ENCODE measurements at regions not wholly inside any gene's neighbourhood (a gene's known extent, or its start where the extent isn't known, plus 50 kb on each side); places are given as distances from the start of the nearest gene placed in this dataset.

- no peak for TF ChIP-seq CTCF (IDR thresholded peaks at IDR 0.05; ENCODE audit: borderline replicate concordance, extremely low read depth, low read length, poor library complexity, severe bottlenecking)
- DNase-seq, result no peak
- H3K27ac ChIP-seq (ENCODE audit: low read length), result no peak overlapping the region
- no peaks in the 10 kb centered on the region for H3K27me3 ChIP-seq (ENCODE audit: insufficient read depth, low read length, poor library complexity)
- H3K36me3 ChIP-seq (ENCODE audit: insufficient read depth, low read length), result no peaks in the 10 kb centered on the region
- no peak overlapping the region for H3K9ac ChIP-seq (ENCODE audit: low read depth, low read length)
- H3K79me2 ChIP-seq (ENCODE audit: insufficient read depth, low read length), result no peaks in the 10 kb centered on the region
- 0 out of 2 replicates have a peak, but pooled peaks cover 4% of the 10 kb centered on the region for H3K4me1 ChIP-seq (ENCODE audit: insufficient read depth, low read length)
- H3K9me3 ChIP-seq (ENCODE audit: insufficient read depth, low read length, severe bottlenecking), result no peaks in the 10 kb centered on the region
- H3K4me3 ChIP-seq (ENCODE audit: low read depth in 1 of 2, low read length in 2 of 2), result no peak overlapping the region
- ATAC-seq (ENCODE audit: insufficient read depth, low read depth), result no peak
- no peaks in the 10 kb centered on the region for H4K20me1 ChIP-seq (ENCODE audit: insufficient read depth, low read length)
- no peak overlapping the region for H2AFZ ChIP-seq (ENCODE audit: low read depth, low read length)
- no peak overlapping the region for H3K4me2 ChIP-seq (ENCODE audit: insufficient read depth, low read length)
Observed at GRCh38 chr9:82880336-82881050, 182.4 kb downstream of the RASEF start.

- H3K4me3 ChIP-seq (ENCODE audit: low read depth in 1 of 2, low read length in 2 of 2), result no peak overlapping the region
- H3K9me3 ChIP-seq (ENCODE audit: insufficient read depth, low read length, severe bottlenecking), result no peaks in the 10 kb centered on the region
- TF ChIP-seq CTCF (IDR thresholded peaks at IDR 0.05; ENCODE audit: borderline replicate concordance, extremely low read depth, low read length, poor library complexity, severe bottlenecking), result no peak
- TF ChIP-seq EZH2 (IDR thresholded peaks at IDR 0.05; ENCODE audit: borderline replicate concordance, low read depth, low read length, severe bottlenecking), result no peak
- H3K36me3 ChIP-seq (ENCODE audit: insufficient read depth, low read length), result no peaks in the 10 kb centered on the region
- DNase-seq, result no peak
- no peaks in the 10 kb centered on the region for H3K79me2 ChIP-seq (ENCODE audit: insufficient read depth, low read length)
- no peak overlapping the region for H2AFZ ChIP-seq (ENCODE audit: low read depth, low read length)
- H3K4me1 ChIP-seq (ENCODE audit: insufficient read depth, low read length), result 0 out of 2 replicates have a peak, but pooled peaks cover 4% of the 10 kb centered on the region
- H4K20me1 ChIP-seq (ENCODE audit: insufficient read depth, low read length), result no peaks in the 10 kb centered on the region
- no peak overlapping the region for H3K27ac ChIP-seq (ENCODE audit: low read length)
- H3K4me2 ChIP-seq (ENCODE audit: insufficient read depth, low read length), result no peak overlapping the region
- no peaks in the 10 kb centered on the region for H3K27me3 ChIP-seq (ENCODE audit: insufficient read depth, low read length, poor library complexity)
- no peak overlapping the region for H3K9ac ChIP-seq (ENCODE audit: low read depth, low read length)
- ATAC-seq (ENCODE audit: insufficient read depth, low read depth), result no peak
Observed at GRCh38 chr9:82882138-82882537, 180.8 kb downstream of the RASEF start.

GRCh38 chr9:82882748-82883147, 180.2 kb downstream of the RASEF start:
- Histone ChIP-seq H4K20me1 (ENCODE audit: insufficient read depth, low read length) (no peaks in the 10 kb centered on the region), H2AFZ (ENCODE audit: low read depth, low read length) (no peak overlapping the region), H3K9ac (ENCODE audit: low read depth, low read length) (no peak overlapping the region), H3K27ac (ENCODE audit: low read length) (no peak overlapping the region), H3K27me3 (ENCODE audit: insufficient read depth, low read length, poor library complexity) (no peaks in the 10 kb centered on the region), H3K4me2 (ENCODE audit: insufficient read depth, low read length) (no peak overlapping the region), H3K4me1 (ENCODE audit: insufficient read depth, low read length) (0 out of 2 replicates have a peak, but pooled peaks cover 4% of the 10 kb centered on the region), H3K79me2 (ENCODE audit: insufficient read depth, low read length) (no peaks in the 10 kb centered on the region), H3K4me3 (ENCODE audit: low read depth in 1 of 2, low read length in 2 of 2) (no peak overlapping the region), H3K9me3 (ENCODE audit: insufficient read depth, low read length, severe bottlenecking) (no peaks in the 10 kb centered on the region), H3K36me3 (ENCODE audit: insufficient read depth, low read length) (no peaks in the 10 kb centered on the region)
- no peak for TF ChIP-seq CTCF (IDR thresholded peaks at IDR 0.05; ENCODE audit: borderline replicate concordance, extremely low read depth, low read length, poor library complexity, severe bottlenecking)
- no peak for TF ChIP-seq EZH2 (IDR thresholded peaks at IDR 0.05; ENCODE audit: borderline replicate concordance, low read depth, low read length, severe bottlenecking)
- no peak for DNase-seq
- ATAC-seq (ENCODE audit: insufficient read depth, low read depth), result no peak
